Smooth muscle cell (in vitro differentiated cells): ENCODE measurements at regions not wholly inside any gene's neighbourhood (a gene's known extent, or its start where the extent isn't known, plus 50 kb on each side); places are given as distances from the start of the nearest gene placed in this dataset.

Experiments used
- DNase-seq: peaks from one replicate; lab custom pipeline; 2025; ENCODE audit not compliant: unreplicated experiment; lab: John Stamatoyannopoulos, UW
- H2AFZ ChIP-seq: fragments of 200-600 bp; sonication (generic); 2 replicates; pipeline ENCODE4 v1.6.0; 2016; ENCODE audit warnings: antibody characterized with exemption, low read depth, mild to moderate bottlenecking
- H3F3A ChIP-seq: fragments of 200-600 bp; sonication (generic); 2 replicates; pipeline ENCODE4 v1.6.0; 2017; ENCODE audit warnings: antibody characterized with exemption, low read depth
- H3K27ac ChIP-seq: fragments of 200-600 bp; sonication (generic); 2 replicates; pipeline ENCODE4 v1.5.1; 2016; ENCODE audit warnings: low read depth, mild to moderate bottlenecking
- H3K27me3 ChIP-seq: fragments of 200-600 bp; sonication (generic); 2 replicates; pipeline ENCODE4 v1.6.1; 2016; ENCODE audit warnings: low read depth, mild to moderate bottlenecking
- H3K36me3 ChIP-seq: fragments of 200-600 bp; sonication (generic); 2 replicates; pipeline ENCODE4 v1.5.1; 2016; ENCODE audit warnings: low read depth
- H3K4me1 ChIP-seq: fragments of 200-600 bp; sonication (generic); 2 replicates; pipeline ENCODE4 v1.5.1; 2016; ENCODE audit warnings: low read depth
- H3K4me2 ChIP-seq: fragments of 200-600 bp; sonication (generic); 2 replicates; pipeline ENCODE4 v1.6.0; 2016; ENCODE audit warnings: mild to moderate bottlenecking
- H3K4me3 ChIP-seq: fragments of 200-600 bp; sonication (generic); 2 replicates; pipeline ENCODE4 v1.5.1; 2016; ENCODE audit warnings: mild to moderate bottlenecking
- H3K79me2 ChIP-seq: fragments of 200-600 bp; sonication (generic); 2 replicates; pipeline ENCODE4 v1.6.0; 2016; ENCODE audit warnings: low read depth, mild to moderate bottlenecking
- H3K9ac ChIP-seq: fragments of 200-600 bp; sonication (generic); 2 replicates; pipeline ENCODE4 v1.6.0; 2016; ENCODE audit warnings: low read depth
- H3K9me3 ChIP-seq: fragments of 200-600 bp; sonication (generic); replicated peaks from 2 replicates; pipeline ENCODE4 v1.5.1; 2016; ENCODE audit warnings: low read depth
- H4K20me1 ChIP-seq: fragments of 200-600 bp; sonication (generic); 2 replicates; pipeline ENCODE4 v1.6.0; 2016; ENCODE audit warnings: low read depth
- CTCF ChIP-seq: fragments of 200-600 bp; sonication (generic); IDR thresholded peaks from 2 replicates; pipeline ENCODE4 v1.5.1; 2017; ENCODE audit warnings: borderline replicate concordance, mild to moderate bottlenecking, antibody characterized with exemption; ENCODE audit not compliant: insufficient read depth, poor library complexity, severe bottlenecking
- WGBS: methylation state at CpG from one replicate; pipeline ENCODE4 v1.1.7; 2016; ENCODE audit warnings: low lambda C conversion rate; 5-methylcytosine and 5-hydroxymethylcytosine counted together

DNA sequence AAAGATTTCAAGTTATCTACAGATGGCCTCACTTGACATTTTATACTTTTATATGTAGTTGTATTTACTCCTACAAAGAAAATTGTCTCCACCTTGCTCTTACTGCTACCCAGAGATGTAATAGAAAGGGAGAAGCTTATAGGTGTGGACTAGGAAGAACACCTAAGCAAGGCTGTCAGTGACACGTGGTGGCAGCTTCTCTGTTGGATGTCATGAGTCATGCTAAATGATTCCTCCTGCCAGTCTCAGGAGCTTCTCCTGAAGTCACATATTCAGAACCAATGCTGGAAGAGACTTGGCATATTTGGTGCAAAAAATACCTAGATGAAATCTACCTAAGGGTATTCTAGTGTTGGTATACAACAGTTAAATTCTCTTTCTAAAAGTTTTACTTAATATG, 184.7 kb downstream of the LRRC3B start:
- H4K20me1 ChIP-seq: no peaks in the 10 kb centered on the region
- H2AFZ ChIP-seq: no peak overlapping the region
- no peak overlapping the region for H3K4me2 ChIP-seq
- no peaks in the 10 kb centered on the region for H3K4me1 ChIP-seq
- WGBS: 33% methylated on average over 1 of the region's 1 CpG
- no peaks in the 10 kb centered on the region for H3F3A ChIP-seq
- TF ChIP-seq CTCF: no peak
- H3K27me3 ChIP-seq: no peaks in the 10 kb centered on the region
- H3K79me2 ChIP-seq: no peaks in the 10 kb centered on the region
- H3K9me3 ChIP-seq: no peaks in the 10 kb centered on the region
- H3K27ac ChIP-seq: no peak overlapping the region
- no peaks in the 10 kb centered on the region for H3K36me3 ChIP-seq
- H3K9ac ChIP-seq: no peak overlapping the region
- no peak overlapping the region for H3K4me3 ChIP-seq
- no peak for DNase-seq

DNA sequence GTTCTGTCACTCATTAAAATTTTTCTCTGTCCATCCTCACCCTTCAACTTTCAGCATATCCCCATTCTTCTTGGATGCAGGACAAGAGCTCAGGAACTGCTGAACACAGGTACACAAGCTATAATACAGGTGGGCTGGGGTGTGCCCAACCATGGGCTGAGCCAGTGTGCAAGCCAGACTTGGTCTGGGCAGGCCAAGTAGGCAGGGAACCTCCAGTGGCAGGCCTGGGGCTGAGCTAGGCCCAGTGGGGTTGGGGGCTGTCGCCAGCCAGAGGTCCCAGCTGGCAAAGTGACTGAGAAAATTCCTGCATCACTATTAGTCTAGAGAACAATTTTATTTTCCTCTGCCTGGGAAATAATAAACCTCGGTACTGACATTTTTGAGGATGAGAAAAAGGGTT, 202.9 kb downstream of the LRRC3B start:
- Histone ChIP-seq H3K4me3 (no peak overlapping the region), H3F3A (no peaks in the 10 kb centered on the region), H3K9ac (no peak overlapping the region), H3K4me1 (no peaks in the 10 kb centered on the region), H3K27ac (no peak overlapping the region), H2AFZ (no peak overlapping the region), H3K9me3 (peaks cover 7% of the 10 kb centered on the region), H3K36me3 (no peaks in the 10 kb centered on the region), H3K79me2 (no peaks in the 10 kb centered on the region), H3K4me2 (no peak overlapping the region), H4K20me1 (no peaks in the 10 kb centered on the region), H3K27me3 (no peaks in the 10 kb centered on the region)
- WGBS: 75% methylated on average over 2 of the region's 2 CpGs
- DNase-seq: no peak
- no peak for TF ChIP-seq CTCF

DNA sequence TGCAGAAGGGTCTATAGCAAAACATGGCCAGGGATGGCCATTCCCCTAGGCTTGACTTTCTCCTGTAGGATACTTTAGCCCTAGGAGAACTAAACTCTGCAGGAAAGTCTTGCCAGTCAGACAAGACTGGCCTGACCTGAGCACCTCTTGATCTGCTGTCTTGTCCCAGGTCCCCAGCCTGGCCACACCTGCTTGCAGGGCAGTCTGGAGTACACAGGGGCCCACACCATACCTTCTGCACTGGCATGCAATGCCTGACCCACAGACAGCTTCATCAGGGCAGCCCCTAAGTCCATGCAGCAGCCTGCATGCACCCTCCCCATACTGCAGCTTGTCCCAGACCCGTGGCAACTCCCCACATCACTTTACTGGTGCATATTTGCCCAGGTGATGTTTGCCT, 204.6 kb downstream of the LRRC3B start:
- Histone ChIP-seq H3K4me2 (no peak overlapping the region), H3K27ac (no peak overlapping the region), H3K4me3 (no peak overlapping the region), H3K79me2 (no peaks in the 10 kb centered on the region), H2AFZ (no peak overlapping the region), H3K9ac (no peak overlapping the region), H3K36me3 (no peaks in the 10 kb centered on the region), H3F3A (no peaks in the 10 kb centered on the region), H3K27me3 (no peaks in the 10 kb centered on the region), H3K9me3 (no peaks in the 10 kb centered on the region), H4K20me1 (no peaks in the 10 kb centered on the region), H3K4me1 (no peaks in the 10 kb centered on the region)
- WGBS: 39% methylated on average over 1 of the region's 1 CpG
- no peak for DNase-seq
- no peak for TF ChIP-seq CTCF

GRCh38 chr3:26838026-26838425, 215.5 kb downstream of the LRRC3B start:
- no peak overlapping the region for H3K9ac ChIP-seq

More at GRCh38 chr3:26838026-26838425, 215.5 kb downstream of the LRRC3B start:
- Histone ChIP-seq H3K4me3 (no peak overlapping the region), H3K27ac (no peak overlapping the region), H3K4me1 (peaks cover 14% of the 10 kb centered on the region), H3K9me3 (no peaks in the 10 kb centered on the region), H3K79me2 (no peaks in the 10 kb centered on the region), H3K4me2 (no peak overlapping the region), H3F3A (no peaks in the 10 kb centered on the region), H3K36me3 (no peaks in the 10 kb centered on the region), H4K20me1 (no peaks in the 10 kb centered on the region), H2AFZ (no peak overlapping the region), H3K27me3 (no peaks in the 10 kb centered on the region)
- DNase-seq: no peak
- WGBS: 90% methylated on average over 4 of the region's 4 CpGs
- no peak for TF ChIP-seq CTCF
